ENCODE measurements at regions not wholly inside any gene's neighbourhood (a gene's known extent, or its start where the extent isn't known, plus 50 kb on each side); places are given as distances from the start of the nearest gene placed in this dataset.

DNA sequence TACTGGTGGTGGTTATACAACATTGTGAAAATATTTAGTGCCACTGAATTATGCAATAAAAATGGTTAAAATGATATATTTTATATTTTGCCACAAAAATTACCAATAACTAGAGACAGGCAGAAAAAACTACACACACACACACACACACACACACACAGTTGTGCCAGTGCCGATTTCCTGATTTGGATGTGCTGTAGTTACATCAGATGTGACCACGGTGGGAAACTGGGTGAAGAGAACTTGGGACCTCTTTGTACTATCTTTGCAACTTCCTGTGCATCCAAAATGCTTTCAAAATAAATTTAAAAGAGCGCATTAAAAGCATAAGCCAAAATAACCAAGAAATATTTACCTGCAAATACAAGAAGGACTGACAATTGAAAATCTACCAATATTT is 61.6 kb upstream of the CCBE1 start:
- no peak overlapping the region for H3K27ac Mint-ChIP-seq
- H3K27me3 Mint-ChIP-seq: no peaks in the 10 kb centered on the region
- CTCF ChIA-PET: no interaction called here
- no peaks in the 10 kb centered on the region for H3K36me3 Mint-ChIP-seq
- DNase-seq: no peak
- H3K4me3 Mint-ChIP-seq: no peak overlapping the region
- H3K4me1 Mint-ChIP-seq: no peaks in the 10 kb centered on the region
- H3K9me3 Mint-ChIP-seq: no peaks in the 10 kb centered on the region

DNA sequence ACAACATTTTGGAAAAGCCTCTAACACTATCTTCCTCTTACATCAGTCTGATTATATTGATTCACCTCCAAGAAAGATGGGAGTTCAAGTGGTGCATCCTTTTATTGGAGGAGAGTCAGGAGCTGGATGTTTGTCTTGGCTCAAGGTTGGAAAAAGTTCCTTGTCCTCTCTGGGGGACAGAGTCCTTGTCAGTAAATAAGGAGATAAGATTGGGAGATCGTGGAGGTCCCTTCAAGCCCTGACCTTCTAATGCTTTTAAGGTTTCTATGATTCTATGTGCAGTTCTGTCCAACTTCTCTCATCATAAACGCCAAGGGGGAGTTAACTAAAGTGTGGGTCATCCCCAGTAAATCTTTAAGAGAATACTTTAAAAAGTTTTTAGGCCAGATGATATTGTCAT is 60.9 kb upstream of the CCBE1 start:
- H3K4me1 Mint-ChIP-seq: no peaks in the 10 kb centered on the region
- H3K36me3 Mint-ChIP-seq: no peaks in the 10 kb centered on the region
- H3K27me3 Mint-ChIP-seq: no peaks in the 10 kb centered on the region
- no peak for DNase-seq
- CTCF ChIA-PET: no interaction called here
- H3K4me3 Mint-ChIP-seq: no peak overlapping the region
- no peak overlapping the region for H3K27ac Mint-ChIP-seq
- H3K9me3 Mint-ChIP-seq: no peaks in the 10 kb centered on the region

DNA sequence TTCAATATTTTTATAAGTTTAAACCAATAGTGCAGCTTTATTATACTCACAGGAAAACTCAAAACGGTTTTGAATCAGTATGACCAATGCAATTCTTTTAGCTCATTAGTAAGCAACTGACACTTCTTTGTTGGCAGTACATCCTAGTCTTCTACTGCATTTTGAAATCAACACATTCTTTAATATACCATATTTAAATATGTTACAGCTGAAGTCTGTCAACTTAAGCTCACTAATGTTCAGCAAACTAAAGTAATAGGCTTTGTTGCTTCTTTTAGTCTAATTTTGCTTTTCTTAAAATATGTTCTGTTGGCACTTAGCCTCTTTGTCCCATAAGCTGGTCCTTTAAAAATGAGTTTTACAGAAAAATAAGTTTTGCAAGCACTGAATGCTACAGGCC is 55.4 kb upstream of the CCBE1 start:
- no peak for DNase-seq
- no peaks in the 10 kb centered on the region for H3K9me3 Mint-ChIP-seq
- CTCF ChIA-PET: no interaction called here
- no peaks in the 10 kb centered on the region for H3K36me3 Mint-ChIP-seq
- H3K27ac Mint-ChIP-seq: no peak overlapping the region
- H3K4me1 Mint-ChIP-seq: no peaks in the 10 kb centered on the region
- no peak overlapping the region for H3K4me3 Mint-ChIP-seq
- H3K27me3 Mint-ChIP-seq: no peaks in the 10 kb centered on the region

DNA sequence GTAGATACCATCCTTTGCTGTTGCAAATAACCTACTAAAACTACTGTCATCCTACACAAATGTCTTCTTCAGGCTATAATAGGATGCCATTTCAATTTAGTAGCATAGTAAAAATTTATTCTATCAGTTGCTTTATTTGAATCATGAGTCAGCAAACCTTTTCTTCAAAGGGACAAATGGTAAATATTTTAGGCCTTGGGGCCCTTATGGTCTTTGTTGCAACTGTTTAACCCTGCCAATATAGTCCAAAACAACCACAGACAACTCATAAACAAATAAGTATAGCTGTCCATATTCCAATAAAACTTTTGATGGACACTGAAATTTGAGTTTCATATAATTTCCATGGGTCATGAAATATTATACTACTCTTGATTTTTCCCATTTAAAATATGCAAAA is 54.0 kb upstream of the CCBE1 start:
- no peak overlapping the region for H3K4me3 Mint-ChIP-seq
- no peaks in the 10 kb centered on the region for H3K4me1 Mint-ChIP-seq
- H3K27me3 Mint-ChIP-seq: no peaks in the 10 kb centered on the region
- no peaks in the 10 kb centered on the region for H3K9me3 Mint-ChIP-seq
- DNase-seq: no peak
- CTCF ChIA-PET: no interaction called here
- no peaks in the 10 kb centered on the region for H3K36me3 Mint-ChIP-seq
- no peak overlapping the region for H3K27ac Mint-ChIP-seq

DNA sequence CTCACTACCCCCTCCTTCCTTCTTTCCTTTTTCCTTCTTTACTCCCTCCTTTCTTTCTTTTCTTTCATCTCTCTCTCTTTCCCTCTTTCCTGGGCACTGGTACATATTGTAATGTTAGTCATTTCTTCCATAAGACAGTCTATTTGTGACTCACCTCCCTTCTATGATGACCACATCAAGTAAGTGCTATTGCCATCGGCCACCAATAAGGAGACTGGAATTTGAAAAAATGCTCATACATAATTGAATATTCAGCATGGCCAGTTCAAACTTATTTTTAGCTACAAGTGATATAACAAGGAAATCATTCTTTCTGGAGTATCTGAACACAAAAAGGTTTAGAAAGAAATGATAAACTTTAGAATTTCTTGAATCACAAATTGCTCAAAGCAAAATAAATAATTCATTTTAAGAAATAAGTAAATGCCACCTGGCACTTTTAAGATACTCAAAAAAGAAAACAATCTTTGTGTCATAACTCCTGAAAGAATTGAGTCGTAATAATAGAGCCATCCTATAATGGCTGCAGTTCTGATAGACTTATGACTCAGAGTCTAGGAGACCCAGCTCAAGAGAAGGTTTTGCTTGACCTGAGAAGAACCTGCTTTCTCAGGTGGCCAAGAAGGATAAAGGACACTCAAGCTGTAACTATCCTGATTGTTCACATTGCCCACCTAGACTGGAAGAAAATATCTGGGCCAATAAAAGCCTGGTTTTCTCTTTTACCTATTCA is 51.6 kb upstream of the CCBE1 start:
- Mint-ChIP-seq H3K27ac (no peak overlapping the region), H3K27me3 (peaks cover 3% of the 10 kb centered on the region), H3K4me3 (no peak overlapping the region), H3K36me3 (no peaks in the 10 kb centered on the region), H3K9me3 (no peaks in the 10 kb centered on the region), H3K4me1 (no peaks in the 10 kb centered on the region)
- DNase-seq: no peak
- CTCF ChIA-PET: no interaction called here

Data from activated naive CD4-positive, alpha-beta T cell treated with anti-CD3 and anti-CD28 coated beads, Interleukin-2, amount 10 ng/mL, durations not matched to agents 7 days and 5 days (primary cell).